IMR-90 (cell line): ENCODE measurements at regions not wholly inside any gene's neighbourhood (a gene's known extent, or its start where the extent isn't known, plus 50 kb on each side); places are given as distances from the start of the nearest gene placed in this dataset.
"Not testable (repeated sequence)": the region's sequence is repeated elsewhere in the genome, so short reads cannot be mapped to it uniquely, and the experiment has no call there.

Experiments
- CEBPB ChIP-seq: IDR thresholded peaks from 2 replicates; pipeline ENCODE4 v1.6.1; 2012; ENCODE audit warnings: low read depth, low read length, improper control_type of control experiment
- FOS ChIP-seq: fragments of 150-350 bp; IDR thresholded peaks from 2 replicates; pipeline ENCODE4 v1.6.1; 2016; ENCODE audit warnings: low read depth, low read length
- MAZ ChIP-seq: IDR thresholded peaks from 2 replicates; pipeline ENCODE4 v1.6.1; 2012; ENCODE audit warnings: low read depth, mild to moderate bottlenecking, low read length, improper control_type of control experiment, moderate library complexity, borderline replicate concordance
- MXI1 ChIP-seq: IDR thresholded peaks from 2 replicates; pipeline ENCODE4 v1.6.1; 2012; ENCODE audit warnings: low read depth, mild to moderate bottlenecking, low read length, moderate library complexity, borderline replicate concordance
- NFE2L2 ChIP-seq: fragments of 150-350 bp; IDR thresholded peaks from 2 replicates; pipeline ENCODE4 v1.6.1; 2016; ENCODE audit warnings: low read depth, mild to moderate bottlenecking, low read length
- POLR2A ChIP-seq: IDR thresholded peaks from 2 replicates; pipeline ENCODE4 v1.6.1; 2012; ENCODE audit warnings: mild to moderate bottlenecking, low read depth, low read length
- RAD21 ChIP-seq: IDR thresholded peaks from 2 replicates; pipeline ENCODE4 v1.6.1; 2012; ENCODE audit warnings: low read length, improper control_type of control experiment
- RCOR1 ChIP-seq: IDR thresholded peaks from 2 replicates; pipeline ENCODE4 v1.6.1; 2012; ENCODE audit warnings: mild to moderate bottlenecking, low read length, improper control_type of control experiment; ENCODE audit not compliant: insufficient replicate concordance
- RFX5 ChIP-seq: IDR thresholded peaks from 2 replicates; pipeline ENCODE4 v1.8.0; 2012; ENCODE audit warnings: low read depth, mild to moderate bottlenecking, low read length, moderate library complexity
- TF ChIP-seq, protein P1 (sequence below): conservative IDR thresholded peaks from 2 replicates; pipeline ENCODE4 v1.5.1; 2012; ENCODE audit warnings: mild to moderate bottlenecking, low read depth, low read length, improper control_type of control experiment

DNA sequence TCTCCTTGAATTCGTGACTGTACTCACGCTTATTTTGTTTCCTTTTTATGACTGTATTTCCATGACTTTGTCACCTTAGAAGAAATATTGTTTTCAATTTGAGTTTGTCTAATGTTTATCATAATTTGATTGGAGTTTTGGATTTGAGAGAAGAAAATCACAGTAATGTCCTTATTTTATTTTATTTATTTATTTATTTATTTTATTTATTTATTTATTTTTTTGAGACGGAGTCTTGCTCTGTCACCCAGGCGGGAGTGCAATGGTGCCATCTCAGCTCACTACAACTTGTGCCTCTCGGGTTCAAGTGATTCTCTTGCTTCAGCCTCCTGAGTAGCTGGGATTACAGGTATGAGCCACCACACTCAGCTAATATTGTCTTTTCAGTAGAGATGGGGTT is 463.1 kb downstream of the KCNT2 start:
- not testable (repeated sequence) for TF ChIP-seq MAZ, NFE2L2, FOS, CEBPB, RFX5, RAD21, POLR2A, RCOR1, MXI1
- TF ChIP-seq, protein P1, sequence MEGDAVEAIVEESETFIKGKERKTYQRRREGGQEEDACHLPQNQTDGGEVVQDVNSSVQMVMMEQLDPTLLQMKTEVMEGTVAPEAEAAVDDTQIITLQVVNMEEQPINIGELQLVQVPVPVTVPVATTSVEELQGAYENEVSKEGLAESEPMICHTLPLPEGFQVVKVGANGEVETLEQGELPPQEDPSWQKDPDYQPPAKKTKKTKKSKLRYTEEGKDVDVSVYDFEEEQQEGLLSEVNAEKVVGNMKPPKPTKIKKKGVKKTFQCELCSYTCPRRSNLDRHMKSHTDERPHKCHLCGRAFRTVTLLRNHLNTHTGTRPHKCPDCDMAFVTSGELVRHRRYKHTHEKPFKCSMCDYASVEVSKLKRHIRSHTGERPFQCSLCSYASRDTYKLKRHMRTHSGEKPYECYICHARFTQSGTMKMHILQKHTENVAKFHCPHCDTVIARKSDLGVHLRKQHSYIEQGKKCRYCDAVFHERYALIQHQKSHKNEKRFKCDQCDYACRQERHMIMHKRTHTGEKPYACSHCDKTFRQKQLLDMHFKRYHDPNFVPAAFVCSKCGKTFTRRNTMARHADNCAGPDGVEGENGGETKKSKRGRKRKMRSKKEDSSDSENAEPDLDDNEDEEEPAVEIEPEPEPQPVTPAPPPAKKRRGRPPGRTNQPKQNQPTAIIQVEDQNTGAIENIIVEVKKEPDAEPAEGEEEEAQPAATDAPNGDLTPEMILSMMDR, result not testable (repeated sequence)
